IPS-18c (cell line): ENCODE measurements at regions not wholly inside any gene's neighbourhood (a gene's known extent, or its start where the extent isn't known, plus 50 kb on each side); places are given as distances from the start of the nearest gene placed in this dataset.
"Not testable (repeated sequence)": the region's sequence is repeated elsewhere in the genome, so short reads cannot be mapped to it uniquely, and the experiment has no call there.

Experiments used
- H3K4me3 ChIP-seq: 2 replicates; pipeline ENCODE4 v1.7.0; 2013; ENCODE audit warnings: low read depth, mild to moderate bottlenecking, low read length, moderate library complexity; ENCODE audit not compliant: insufficient read depth
- H3K9me3 ChIP-seq: one replicate; pipeline ENCODE4 v1.6.1; 2013; ENCODE audit warnings: mild to moderate bottlenecking, low read length, moderate library complexity; ENCODE audit not compliant: control insufficient read depth, insufficient read depth

GRCh38 chr1:43034195-43034658 lies 75.6 kb upstream of the SLC2A1 start:
- Histone ChIP-seq H3K4me3 (no peak overlapping the region), H3K9me3 (no peaks in the 10 kb centered on the region)

GRCh38 chr1:43031316-43032203 lies 72.9 kb upstream of the SLC2A1 start:
- Histone ChIP-seq H3K4me3 (no peak overlapping the region), H3K9me3 (no peaks in the 10 kb centered on the region)

GRCh38 chr1:43024905-43025304 lies 66.2 kb upstream of the SLC2A1 start:
- H3K9me3 ChIP-seq = no peaks in the 10 kb centered on the region
- no peak overlapping the region for H3K4me3 ChIP-seq

- no peaks in the 10 kb centered on the region for H3K9me3 ChIP-seq
- H3K4me3 ChIP-seq = no peak overlapping the region
Measured at GRCh38 chr1:43021547-43022474, 63.1 kb upstream of the SLC2A1 start.

GRCh38 chr1:43019226-43019625 lies 60.6 kb upstream of the SLC2A1 start:
- H3K9me3 ChIP-seq = no peaks in the 10 kb centered on the region

GRCh38 chr1:43018121-43018520 lies 59.5 kb upstream of the SLC2A1 start:
- H3K4me3 ChIP-seq = no peak overlapping the region
- H3K9me3 ChIP-seq = no peaks in the 10 kb centered on the region

More at GRCh38 chr1:43019226-43019625, 60.6 kb upstream of the SLC2A1 start:
- H3K4me3 ChIP-seq = no peak overlapping the region

GRCh38 chr1:43015269-43015668 lies 56.6 kb upstream of the SLC2A1 start:
- no peak overlapping the region for H3K4me3 ChIP-seq
- H3K9me3 ChIP-seq = peaks cover 3% of the 10 kb centered on the region

GRCh38 chr1:43014579-43014978 lies 55.9 kb upstream of the SLC2A1 start:
- H3K9me3 ChIP-seq, H3K4me3 ChIP-seq: not testable (repeated sequence)

GRCh38 chr1:43011020-43011419 lies 52.4 kb upstream of the SLC2A1 start:
- no peak overlapping the region for H3K4me3 ChIP-seq
- H3K9me3 ChIP-seq = peaks cover 3% of the 10 kb centered on the region

GRCh38 chr1:43009274-43009673 lies 50.6 kb upstream of the SLC2A1 start:
- Histone ChIP-seq H3K4me3 (no peak overlapping the region), H3K9me3 (peaks cover 3% of the 10 kb centered on the region)

- Histone ChIP-seq H3K4me3 (no peak overlapping the region; the same call in 1 of the 2 replicates), H3K9me3 (peaks cover 3% of the 10 kb centered on the region)
Measured at GRCh38 chr1:43008115-43009060, 49.7 kb upstream of the SLC2A1 start.
